ENCODE measurements at regions not wholly inside any gene's neighbourhood (a gene's known extent, or its start where the extent isn't known, plus 50 kb on each side); places are given as distances from the start of the nearest gene placed in this dataset.
"Not testable (repeated sequence)": the region's sequence is repeated elsewhere in the genome, so short reads cannot be mapped to it uniquely, and the experiment has no call there.

DNA sequence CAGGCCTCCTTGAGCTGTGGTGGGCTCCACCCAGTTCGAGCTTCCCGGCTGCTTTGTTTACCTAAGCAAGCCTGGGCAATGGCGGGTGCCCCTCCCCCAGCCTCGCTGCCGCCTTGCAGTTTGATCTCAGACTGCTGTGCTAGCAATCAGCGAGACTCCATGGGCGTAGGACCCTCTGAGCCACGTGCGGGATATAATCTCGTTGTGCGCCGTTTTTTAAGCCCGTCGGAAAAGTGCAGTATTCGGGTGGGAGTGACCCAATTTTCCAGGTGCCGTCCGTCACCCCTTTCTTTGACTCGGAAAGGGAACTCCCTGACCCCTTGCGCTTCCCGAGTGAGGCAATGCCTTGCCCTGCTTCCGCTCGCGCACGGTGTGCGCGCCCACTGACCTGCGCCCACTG lies 257.3 kb upstream of the TUT7 start:
- not testable (repeated sequence) for TF ChIP-seq POLR2AphosphoS5 (IDR thresholded peaks at IDR 0.05; ENCODE audit: low read depth, low read length); GABPA (IDR thresholded peaks at IDR 0.05; ENCODE audit: low read depth); EP300 (IDR thresholded peaks at IDR 0.05; ENCODE audit: borderline replicate concordance in 1 of 2, low read depth in 1 of 2, low read length in 1 of 2); RAD21 (IDR thresholded peaks at IDR 0.05; ENCODE audit: low read length); TAF1 (IDR thresholded peaks at IDR 0.05; ENCODE audit: borderline replicate concordance, low read depth, low read length); JUND (IDR thresholded peaks at IDR 0.05); SIN3A (IDR thresholded peaks at IDR 0.05; ENCODE audit: borderline replicate concordance, low read depth, low read length); FOXM1 (IDR thresholded peaks at IDR 0.05; ENCODE audit: low read depth); MEF2A (IDR thresholded peaks at IDR 0.05; ENCODE audit: borderline replicate concordance, low read depth)
- TF ChIP-seq, protein P1, sequence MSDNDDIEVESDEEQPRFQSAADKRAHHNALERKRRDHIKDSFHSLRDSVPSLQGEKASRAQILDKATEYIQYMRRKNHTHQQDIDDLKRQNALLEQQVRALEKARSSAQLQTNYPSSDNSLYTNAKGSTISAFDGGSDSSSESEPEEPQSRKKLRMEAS (IDR thresholded peaks at IDR 0.05; ENCODE audit: low read depth), result not testable (repeated sequence)
- TF ChIP-seq, protein P2, sequence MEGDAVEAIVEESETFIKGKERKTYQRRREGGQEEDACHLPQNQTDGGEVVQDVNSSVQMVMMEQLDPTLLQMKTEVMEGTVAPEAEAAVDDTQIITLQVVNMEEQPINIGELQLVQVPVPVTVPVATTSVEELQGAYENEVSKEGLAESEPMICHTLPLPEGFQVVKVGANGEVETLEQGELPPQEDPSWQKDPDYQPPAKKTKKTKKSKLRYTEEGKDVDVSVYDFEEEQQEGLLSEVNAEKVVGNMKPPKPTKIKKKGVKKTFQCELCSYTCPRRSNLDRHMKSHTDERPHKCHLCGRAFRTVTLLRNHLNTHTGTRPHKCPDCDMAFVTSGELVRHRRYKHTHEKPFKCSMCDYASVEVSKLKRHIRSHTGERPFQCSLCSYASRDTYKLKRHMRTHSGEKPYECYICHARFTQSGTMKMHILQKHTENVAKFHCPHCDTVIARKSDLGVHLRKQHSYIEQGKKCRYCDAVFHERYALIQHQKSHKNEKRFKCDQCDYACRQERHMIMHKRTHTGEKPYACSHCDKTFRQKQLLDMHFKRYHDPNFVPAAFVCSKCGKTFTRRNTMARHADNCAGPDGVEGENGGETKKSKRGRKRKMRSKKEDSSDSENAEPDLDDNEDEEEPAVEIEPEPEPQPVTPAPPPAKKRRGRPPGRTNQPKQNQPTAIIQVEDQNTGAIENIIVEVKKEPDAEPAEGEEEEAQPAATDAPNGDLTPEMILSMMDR (IDR thresholded peaks at IDR 0.05), result not testable (repeated sequence)
- TF ChIP-seq, protein P3, sequence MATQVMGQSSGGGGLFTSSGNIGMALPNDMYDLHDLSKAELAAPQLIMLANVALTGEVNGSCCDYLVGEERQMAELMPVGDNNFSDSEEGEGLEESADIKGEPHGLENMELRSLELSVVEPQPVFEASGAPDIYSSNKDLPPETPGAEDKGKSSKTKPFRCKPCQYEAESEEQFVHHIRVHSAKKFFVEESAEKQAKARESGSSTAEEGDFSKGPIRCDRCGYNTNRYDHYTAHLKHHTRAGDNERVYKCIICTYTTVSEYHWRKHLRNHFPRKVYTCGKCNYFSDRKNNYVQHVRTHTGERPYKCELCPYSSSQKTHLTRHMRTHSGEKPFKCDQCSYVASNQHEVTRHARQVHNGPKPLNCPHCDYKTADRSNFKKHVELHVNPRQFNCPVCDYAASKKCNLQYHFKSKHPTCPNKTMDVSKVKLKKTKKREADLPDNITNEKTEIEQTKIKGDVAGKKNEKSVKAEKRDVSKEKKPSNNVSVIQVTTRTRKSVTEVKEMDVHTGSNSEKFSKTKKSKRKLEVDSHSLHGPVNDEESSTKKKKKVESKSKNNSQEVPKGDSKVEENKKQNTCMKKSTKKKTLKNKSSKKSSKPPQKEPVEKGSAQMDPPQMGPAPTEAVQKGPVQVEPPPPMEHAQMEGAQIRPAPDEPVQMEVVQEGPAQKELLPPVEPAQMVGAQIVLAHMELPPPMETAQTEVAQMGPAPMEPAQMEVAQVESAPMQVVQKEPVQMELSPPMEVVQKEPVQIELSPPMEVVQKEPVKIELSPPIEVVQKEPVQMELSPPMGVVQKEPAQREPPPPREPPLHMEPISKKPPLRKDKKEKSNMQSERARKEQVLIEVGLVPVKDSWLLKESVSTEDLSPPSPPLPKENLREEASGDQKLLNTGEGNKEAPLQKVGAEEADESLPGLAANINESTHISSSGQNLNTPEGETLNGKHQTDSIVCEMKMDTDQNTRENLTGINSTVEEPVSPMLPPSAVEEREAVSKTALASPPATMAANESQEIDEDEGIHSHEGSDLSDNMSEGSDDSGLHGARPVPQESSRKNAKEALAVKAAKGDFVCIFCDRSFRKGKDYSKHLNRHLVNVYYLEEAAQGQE (IDR thresholded peaks at IDR 0.05; ENCODE audit: low read depth, low read length), result not testable (repeated sequence)
- TF ChIP-seq, protein P4, sequence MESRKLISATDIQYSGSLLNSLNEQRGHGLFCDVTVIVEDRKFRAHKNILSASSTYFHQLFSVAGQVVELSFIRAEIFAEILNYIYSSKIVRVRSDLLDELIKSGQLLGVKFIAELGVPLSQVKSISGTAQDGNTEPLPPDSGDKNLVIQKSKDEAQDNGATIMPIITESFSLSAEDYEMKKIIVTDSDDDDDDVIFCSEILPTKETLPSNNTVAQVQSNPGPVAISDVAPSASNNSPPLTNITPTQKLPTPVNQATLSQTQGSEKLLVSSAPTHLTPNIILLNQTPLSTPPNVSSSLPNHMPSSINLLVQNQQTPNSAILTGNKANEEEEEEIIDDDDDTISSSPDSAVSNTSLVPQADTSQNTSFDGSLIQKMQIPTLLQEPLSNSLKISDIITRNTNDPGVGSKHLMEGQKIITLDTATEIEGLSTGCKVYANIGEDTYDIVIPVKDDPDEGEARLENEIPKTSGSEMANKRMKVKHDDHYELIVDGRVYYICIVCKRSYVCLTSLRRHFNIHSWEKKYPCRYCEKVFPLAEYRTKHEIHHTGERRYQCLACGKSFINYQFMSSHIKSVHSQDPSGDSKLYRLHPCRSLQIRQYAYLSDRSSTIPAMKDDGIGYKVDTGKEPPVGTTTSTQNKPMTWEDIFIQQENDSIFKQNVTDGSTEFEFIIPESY (IDR thresholded peaks at IDR 0.05; ENCODE audit: borderline replicate concordance, low read depth), result not testable (repeated sequence)

All from SK-N-SH (cell line).